ENCODE measurements at regions not wholly inside any gene's neighbourhood (a gene's known extent, or its start where the extent isn't known, plus 50 kb on each side); places are given as distances from the start of the nearest gene placed in this dataset.

GRCh38 chr5:105238561-105238960 lies 1676.0 kb upstream of the NUDT12 start:
- no peaks in the 10 kb centered on the region for H4K20me1 ChIP-seq (ENCODE audit: control insufficient read depth, insufficient read depth, low read length, poor library complexity, severe bottlenecking)
- no peak overlapping the region for H3K4me2 ChIP-seq (replicated peaks; ENCODE audit: low read depth, low read length, poor library complexity, severe bottlenecking)
- ChIA-PET CTCF (no interaction called here), POLR2A (no interaction called here)
- H3K27ac Mint-ChIP-seq, result no peak overlapping the region
- no peaks in the 10 kb centered on the region for H3K4me1 ChIP-seq (ENCODE audit: control insufficient read depth in 2 of 2, insufficient read depth in 2 of 2, low read length in 2 of 2)
- TF ChIP-seq CTCF (IDR thresholded peaks at IDR 0.05) (no peak), EZH2 (IDR thresholded peaks at IDR 0.05; ENCODE audit: borderline replicate concordance, insufficient read depth, low read depth, low read length, poor library complexity, severe bottlenecking) (no peak)
- H3K4me3 Mint-ChIP-seq, result no peak overlapping the region
- H3K79me2 ChIP-seq (ENCODE audit: control insufficient read depth, insufficient read depth, low read length), result no peaks in the 10 kb centered on the region
- intact Hi-C loops (cut with micrococcal nuclease), result no loop called here
- H3K4me1 Mint-ChIP-seq, result no peaks in the 10 kb centered on the region
- H3K36me3 ChIP-seq (replicated peaks in 1 of 2; ENCODE audit: control extremely low read depth in 1 of 2, control insufficient read depth in 1 of 2, extremely low read depth in 1 of 2, insufficient read depth in 2 of 2, low read length in 1 of 2), result no peaks in the 10 kb centered on the region
- peaks cover 3% of the 10 kb centered on the region for H3K9me3 Mint-ChIP-seq (ENCODE audit: insufficient read depth)
- H3K27ac ChIP-seq (ENCODE audit: low read length in 2 of 2), result no peak overlapping the region
- no peaks in the 10 kb centered on the region for H3K27me3 ChIP-seq (replicated peaks in 1 of 4; ENCODE audit: control extremely low read depth in 1 of 4, control insufficient read depth in 3 of 4, insufficient read depth in 4 of 4, low read length in 3 of 4)
- no peak overlapping the region for H3K9ac ChIP-seq (ENCODE audit: low read length)
- no peaks in the 10 kb centered on the region for H3K27me3 Mint-ChIP-seq
- no peak for ATAC-seq (ENCODE audit: low read depth)
- no peak for DNase-seq
- no CpG with 5 or more reads among the region's 3 CpGs for WGBS (ENCODE audit: insufficient coverage)
- H3K9me3 ChIP-seq (ENCODE audit: control extremely low read depth in 1 of 3, control insufficient read depth in 2 of 3, insufficient read depth in 1 of 3, low read length in 2 of 3), result no peaks in the 10 kb centered on the region
- H3K4me3 ChIP-seq (ENCODE audit: control extremely low read depth in 1 of 5, extremely low read depth in 1 of 5, insufficient read depth in 1 of 5, low read depth in 2 of 5, low read length in 4 of 5), result no peak overlapping the region
- H2AFZ ChIP-seq (ENCODE audit: insufficient read depth, low read depth, low read length, poor library complexity, severe bottlenecking), result no peak overlapping the region

GRCh38 chr5:105230516-105231157 lies 1668.0 kb upstream of the NUDT12 start:
- ChIA-PET CTCF (no interaction called here), POLR2A (no interaction called here)
- H3K4me1 Mint-ChIP-seq, result no peaks in the 10 kb centered on the region
- H3K9me3 ChIP-seq (ENCODE audit: control extremely low read depth in 1 of 3, control insufficient read depth in 2 of 3, insufficient read depth in 1 of 3, low read length in 2 of 3), result no peaks in the 10 kb centered on the region
- no peaks in the 10 kb centered on the region for H3K79me2 ChIP-seq (ENCODE audit: control insufficient read depth, insufficient read depth, low read length)
- no peak for DNase-seq
- H3K27ac Mint-ChIP-seq, result no peak overlapping the region
- ATAC-seq (ENCODE audit: low read depth), result no peak
- no peaks in the 10 kb centered on the region for H3K9me3 Mint-ChIP-seq (ENCODE audit: insufficient read depth)
- no peak overlapping the region for H2AFZ ChIP-seq (ENCODE audit: insufficient read depth, low read depth, low read length, poor library complexity, severe bottlenecking)
- WGBS (ENCODE audit: insufficient coverage), result 70% methylated on average over 2 of the region's 4 CpGs
- H3K27me3 ChIP-seq (replicated peaks in 1 of 4; ENCODE audit: control extremely low read depth in 1 of 4, control insufficient read depth in 3 of 4, insufficient read depth in 4 of 4, low read length in 3 of 4), result no peaks in the 10 kb centered on the region
- TF ChIP-seq CTCF (IDR thresholded peaks at IDR 0.05) (no peak), EZH2 (IDR thresholded peaks at IDR 0.05; ENCODE audit: borderline replicate concordance, insufficient read depth, low read depth, low read length, poor library complexity, severe bottlenecking) (no peak)
- H3K4me2 ChIP-seq (replicated peaks; ENCODE audit: low read depth, low read length, poor library complexity, severe bottlenecking), result no peak overlapping the region
- H3K4me3 Mint-ChIP-seq, result no peak overlapping the region
- H3K36me3 ChIP-seq (replicated peaks in 1 of 2; ENCODE audit: control extremely low read depth in 1 of 2, control insufficient read depth in 1 of 2, extremely low read depth in 1 of 2, insufficient read depth in 2 of 2, low read length in 1 of 2), result no peaks in the 10 kb centered on the region
- H3K27me3 Mint-ChIP-seq, result no peaks in the 10 kb centered on the region
- no peak overlapping the region for H3K9ac ChIP-seq (ENCODE audit: low read length)
- H3K4me1 ChIP-seq (ENCODE audit: control insufficient read depth in 2 of 2, insufficient read depth in 2 of 2, low read length in 2 of 2), result no peaks in the 10 kb centered on the region
- intact Hi-C loops (cut with micrococcal nuclease), result no loop called here
- H3K27ac ChIP-seq (ENCODE audit: low read length in 2 of 2), result no peak overlapping the region
- H3K4me3 ChIP-seq (ENCODE audit: control extremely low read depth in 1 of 5, extremely low read depth in 1 of 5, insufficient read depth in 1 of 5, low read depth in 2 of 5, low read length in 4 of 5), result no peak overlapping the region
- no peaks in the 10 kb centered on the region for H4K20me1 ChIP-seq (ENCODE audit: control insufficient read depth, insufficient read depth, low read length, poor library complexity, severe bottlenecking)
